ENCODE measurements at regions not wholly inside any gene's neighbourhood (a gene's known extent, or its start where the extent isn't known, plus 50 kb on each side); places are given as distances from the start of the nearest gene placed in this dataset.

- TF ChIP-seq OSR1 (CRISPR knock-in tag; IDR thresholded peaks at IDR 0.05) (no peak), CREB5 (CRISPR knock-in tag; IDR thresholded peaks at IDR 0.05; ENCODE audit: low read depth) (no peak), CSRNP3 (CRISPR knock-in tag; IDR thresholded peaks at IDR 0.05) (no peak), PATZ1 (CRISPR knock-in tag; IDR thresholded peaks at IDR 0.05; ENCODE audit: borderline replicate concordance) (no peak), ZNF565 (CRISPR knock-in tag; conservative IDR thresholded peaks at IDR 0.05; ENCODE audit: low read depth) (no peak), ZC3H10 (CRISPR knock-in tag; IDR thresholded peaks at IDR 0.05) (no peak), ZFP30 (CRISPR knock-in tag; IDR thresholded peaks at IDR 0.05) (no peak), BACH2 (CRISPR knock-in tag; IDR thresholded peaks at IDR 0.05; ENCODE audit: borderline replicate concordance) (no peak), ZFP3 (CRISPR knock-in tag; IDR thresholded peaks at IDR 0.05) (no peak), RARB (CRISPR knock-in tag; IDR thresholded peaks at IDR 0.05) (no peak), POU6F1 (CRISPR knock-in tag; IDR thresholded peaks at IDR 0.05; ENCODE audit: borderline replicate concordance, low read depth) (no peak)
Observed at GRCh38 chr3:22485954-22486353, 717.2 kb upstream of the UBE2E2 start.

Data from SK-N-SH treated with all-trans-retinoic acid at 6 μM for 48 hours (cell line).